ENCODE measurements at regions not wholly inside any gene's neighbourhood (a gene's known extent, or its start where the extent isn't known, plus 50 kb on each side); places are given as distances from the start of the nearest gene placed in this dataset.
"Not testable (repeated sequence)": the region's sequence is repeated elsewhere in the genome, so short reads cannot be mapped to it uniquely, and the experiment has no call there.

- DNase-seq (ENCODE audit: low read depth in 4 of 4, low spot score in 2 of 4): not testable (repeated sequence)
Measured at GRCh38 chr13:89088107-89088506, 1416.9 kb downstream of the SLITRK5 start.

- DNase-seq (ENCODE audit: low read depth in 4 of 4, low spot score in 2 of 4): no peak
Measured at GRCh38 chr13:89097994-89098393, 1426.8 kb downstream of the SLITRK5 start.

GRCh38 chr13:89113744-89114143 is 1442.6 kb downstream of the SLITRK5 start:
- no peak for DNase-seq (ENCODE audit: low read depth in 4 of 4, low spot score in 2 of 4)

GRCh38 chr13:89115307-89115706 is 1444.1 kb downstream of the SLITRK5 start:
- no peak for DNase-seq (ENCODE audit: low read depth in 4 of 4, low spot score in 2 of 4)

GRCh38 chr13:89136678-89137077 is 1465.5 kb downstream of the SLITRK5 start:
- no peak for DNase-seq (ENCODE audit: low read depth in 4 of 4, low spot score in 2 of 4)

GRCh38 chr13:89150362-89150761 is 1479.2 kb downstream of the SLITRK5 start:
- no peak for DNase-seq (ENCODE audit: low read depth in 4 of 4, low spot score in 2 of 4)

GRCh38 chr13:89153941-89154340 is 1482.8 kb downstream of the SLITRK5 start:
- DNase-seq (ENCODE audit: low read depth in 4 of 4, low spot score in 2 of 4): no peak

GRCh38 chr13:89163096-89163495 is 1491.9 kb downstream of the SLITRK5 start:
- DNase-seq (ENCODE audit: low read depth in 4 of 4, low spot score in 2 of 4): no peak

GRCh38 chr13:89165685-89166084 is 1494.5 kb downstream of the SLITRK5 start:
- DNase-seq (ENCODE audit: low read depth in 4 of 4, low spot score in 2 of 4): no peak

GRCh38 chr13:89169951-89170350 is 1498.8 kb downstream of the SLITRK5 start:
- no peak for DNase-seq (ENCODE audit: low read depth in 4 of 4, low spot score in 2 of 4)

GRCh38 chr13:89181041-89181440 is 1509.9 kb downstream of the SLITRK5 start:
- no peak for DNase-seq (ENCODE audit: low read depth in 4 of 4, low spot score in 2 of 4)

GRCh38 chr13:89199138-89199537 is 1528.0 kb downstream of the SLITRK5 start:
- DNase-seq (ENCODE audit: low read depth in 4 of 4, low spot score in 2 of 4): no peak

GRCh38 chr13:89204435-89204834 is 1533.3 kb downstream of the SLITRK5 start:
- no peak for DNase-seq (ENCODE audit: low read depth in 4 of 4, low spot score in 2 of 4)

GRCh38 chr13:89205856-89206520 is 1534.8 kb downstream of the SLITRK5 start:
- no peak for DNase-seq (ENCODE audit: low read depth in 4 of 4, low spot score in 2 of 4)

GRCh38 chr13:89212186-89212585 is 1541.0 kb downstream of the SLITRK5 start:
- DNase-seq (ENCODE audit: low read depth in 4 of 4, low spot score in 2 of 4): no peak

GRCh38 chr13:89214185-89214584 is 1543.0 kb downstream of the SLITRK5 start:
- no peak for DNase-seq (ENCODE audit: low read depth in 4 of 4, low spot score in 2 of 4)

- not testable (repeated sequence) for DNase-seq (ENCODE audit: low read depth in 4 of 4, low spot score in 2 of 4)
Measured at GRCh38 chr13:89215319-89215718, 1544.1 kb downstream of the SLITRK5 start.

GRCh38 chr13:89217813-89218212 is 1546.6 kb downstream of the SLITRK5 start:
- no peak for DNase-seq (ENCODE audit: low read depth in 4 of 4, low spot score in 2 of 4)

GRCh38 chr13:89221557-89222158 is 1550.5 kb downstream of the SLITRK5 start:
- no peak for DNase-seq (ENCODE audit: low read depth in 4 of 4, low spot score in 2 of 4)

GRCh38 chr13:89227356-89227755 is 1556.2 kb downstream of the SLITRK5 start:
- DNase-seq (ENCODE audit: low read depth in 4 of 4, low spot score in 2 of 4): no peak

GRCh38 chr13:89238496-89238895 is 1567.3 kb downstream of the SLITRK5 start:
- DNase-seq (ENCODE audit: low read depth in 4 of 4, low spot score in 2 of 4): no peak

- DNase-seq (ENCODE audit: low read depth in 4 of 4, low spot score in 2 of 4): no peak
Measured at GRCh38 chr13:89239361-89240127, 1568.4 kb downstream of the SLITRK5 start.

Data from left renal cortex interstitium (tissue), 4 donors.